CD4-positive, alpha-beta T cell treated with Interleukin-21 for 1 hour (primary cell): ENCODE measurements at regions not wholly inside any gene's neighbourhood (a gene's known extent, or its start where the extent isn't known, plus 50 kb on each side); places are given as distances from the start of the nearest gene placed in this dataset.

Source experiments
- DNase-seq: peaks from one replicate; pipeline ENCODE4 v3.0.0-alpha.2; 2020

DNA sequence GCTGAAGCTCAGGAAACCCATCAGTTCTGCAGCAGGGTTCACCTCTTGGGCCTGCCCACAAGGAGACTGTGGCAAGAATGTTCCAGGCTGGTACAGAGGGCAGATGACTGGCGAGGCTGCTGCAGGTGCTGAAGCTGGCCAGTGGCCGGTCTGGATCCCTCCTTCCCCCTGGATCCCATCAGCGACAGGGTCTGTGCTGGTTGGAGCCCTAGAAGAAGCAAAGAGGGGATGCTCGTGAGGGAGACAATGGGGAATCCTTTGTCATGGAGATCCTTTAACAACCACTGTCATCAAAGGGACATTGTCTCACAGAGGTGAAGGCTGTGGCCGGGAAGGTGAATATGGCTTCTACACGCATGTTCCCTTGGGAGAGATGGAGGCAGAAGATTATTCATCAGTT, 211.4 kb upstream of the TMEM132C start:
- DNase-seq = no peak

DNA sequence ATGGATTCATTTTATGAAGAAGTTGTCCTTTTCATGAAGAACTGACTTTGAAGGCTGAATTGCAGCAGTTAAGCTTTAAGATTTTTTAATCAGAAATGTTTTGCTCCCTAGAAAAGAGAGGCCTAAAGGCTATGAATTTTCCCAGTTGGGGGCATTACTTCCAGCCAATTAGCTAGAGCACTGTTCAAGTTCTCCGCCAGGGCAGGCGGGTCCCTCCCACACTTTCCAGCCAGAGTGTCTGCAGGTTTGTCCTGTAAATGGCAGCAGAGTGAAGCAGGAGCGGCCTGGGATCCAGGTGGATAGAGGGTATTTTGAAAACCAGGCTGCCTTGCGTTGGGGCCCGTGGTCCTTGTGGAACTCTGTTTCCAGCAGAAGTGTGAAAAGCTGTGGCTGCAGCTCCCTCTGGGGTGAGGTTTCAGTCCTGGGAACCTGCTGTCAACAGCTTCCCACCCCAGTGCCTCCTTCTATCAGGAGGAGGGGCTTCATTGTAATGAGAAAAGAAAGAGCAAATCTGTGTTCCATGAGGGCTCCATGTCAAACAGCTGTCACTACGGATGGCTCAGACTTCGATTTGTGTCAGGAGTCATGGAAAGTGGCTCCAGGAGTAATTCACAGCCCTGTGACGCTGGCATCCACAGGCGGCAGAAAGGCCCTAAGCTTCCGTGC, 210.7 kb upstream of the TMEM132C start:
- DNase-seq = no peak

DNA sequence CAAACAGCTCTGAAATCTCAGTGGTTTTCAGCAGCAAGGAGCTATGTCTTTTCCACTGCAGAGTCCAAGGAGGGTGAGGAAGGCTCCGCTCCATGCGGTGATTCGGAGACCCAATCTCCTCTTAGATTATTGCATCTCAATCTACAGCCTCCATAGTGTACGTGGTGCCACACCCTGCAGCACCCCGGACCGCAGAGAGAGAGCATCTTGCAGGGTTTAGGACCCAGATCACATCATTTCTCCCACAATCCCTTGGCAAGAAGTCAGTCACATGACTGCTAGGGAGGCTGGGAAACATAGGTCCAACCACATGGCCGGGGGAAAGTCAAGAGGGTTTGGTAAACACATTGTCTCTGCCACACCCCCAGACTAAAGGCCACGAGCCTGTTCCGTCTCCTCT, 209.4 kb upstream of the TMEM132C start:
- no peak for DNase-seq

DNA sequence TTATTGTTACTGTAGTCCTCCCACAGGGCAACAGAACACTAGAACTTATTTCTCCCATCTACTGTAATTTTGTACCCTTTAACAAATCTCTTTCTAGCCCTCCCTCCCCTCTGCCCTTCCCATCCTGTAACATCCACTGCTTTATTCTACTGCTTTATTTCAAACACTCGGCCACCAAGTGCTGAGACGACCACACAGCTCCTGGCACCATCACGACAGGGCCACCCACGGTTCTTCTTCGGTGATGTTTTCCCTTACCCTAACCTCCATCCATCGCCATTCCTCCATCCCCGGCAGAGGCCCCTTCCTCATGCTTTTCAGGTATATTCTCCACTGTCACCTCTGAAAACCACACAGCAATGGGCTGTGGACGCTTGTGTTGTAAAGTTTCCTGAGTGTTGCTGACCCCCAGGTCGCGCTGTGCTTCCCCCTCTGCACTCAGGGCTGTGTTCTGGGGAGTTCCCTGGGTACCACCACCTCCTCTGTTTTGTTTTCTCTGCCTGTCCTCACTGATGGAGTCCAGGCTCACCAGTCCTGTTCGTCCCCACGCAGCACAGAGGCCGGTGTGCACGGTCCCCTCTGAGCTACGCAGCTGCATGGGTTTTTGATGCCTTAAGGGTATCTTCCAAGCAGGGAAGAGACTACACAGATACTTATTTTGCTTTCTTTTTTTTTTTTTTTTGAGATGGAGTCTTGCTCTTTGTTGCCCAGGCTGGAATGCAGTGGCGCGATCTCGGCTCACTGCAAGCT, 207.2 kb upstream of the TMEM132C start:
- DNase-seq = no peak

DNA sequence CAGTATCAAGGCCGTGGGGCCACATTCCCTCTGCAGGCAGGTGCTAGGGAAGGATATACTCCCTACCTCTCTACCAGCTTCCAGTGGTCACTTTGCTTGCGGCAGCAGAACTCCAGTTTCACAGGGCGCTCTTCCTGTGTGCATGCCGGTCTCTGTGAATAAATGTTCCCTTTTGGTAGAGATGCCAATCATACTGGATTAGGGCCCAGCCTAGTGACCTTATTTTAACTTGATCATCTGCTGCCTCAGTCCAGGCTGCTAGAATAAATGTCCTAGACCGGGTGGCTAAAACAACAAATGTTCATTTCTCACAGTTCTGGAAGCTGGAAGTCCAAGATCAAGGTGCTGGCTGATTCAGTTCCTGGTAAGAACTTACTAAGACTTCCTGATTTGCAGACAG, 198.8 kb upstream of the TMEM132C start:
- DNase-seq = no peak

DNA sequence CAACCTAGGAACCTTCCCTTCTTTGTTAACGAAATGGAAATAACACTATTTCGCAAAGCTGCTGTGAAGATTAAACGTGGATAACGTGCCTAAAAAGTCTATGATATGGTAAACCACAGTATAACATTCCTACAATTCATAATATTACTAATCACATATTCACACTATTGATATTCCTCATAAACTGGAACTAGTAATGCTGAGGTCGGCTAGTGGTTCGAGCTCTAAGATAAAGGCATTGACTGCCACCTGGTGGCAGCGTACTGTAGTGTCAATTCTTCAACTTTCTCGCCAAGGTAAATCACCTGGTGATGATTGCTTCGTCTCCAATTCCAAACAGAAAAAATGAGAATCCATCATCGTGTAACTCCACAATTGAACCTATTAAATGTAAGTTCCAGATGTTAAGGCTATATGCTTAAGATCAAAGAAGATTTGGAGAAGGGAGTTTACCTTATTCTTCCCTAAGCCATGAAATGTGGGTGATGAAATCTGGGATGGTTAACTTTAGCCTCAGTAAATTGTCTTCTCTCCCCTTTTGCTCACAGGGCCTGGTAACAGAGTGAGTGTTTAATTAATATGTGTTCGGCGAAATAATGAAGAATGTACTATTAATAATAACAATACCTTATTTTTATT, 197.5 kb upstream of the TMEM132C start:
- no peak for DNase-seq

DNA sequence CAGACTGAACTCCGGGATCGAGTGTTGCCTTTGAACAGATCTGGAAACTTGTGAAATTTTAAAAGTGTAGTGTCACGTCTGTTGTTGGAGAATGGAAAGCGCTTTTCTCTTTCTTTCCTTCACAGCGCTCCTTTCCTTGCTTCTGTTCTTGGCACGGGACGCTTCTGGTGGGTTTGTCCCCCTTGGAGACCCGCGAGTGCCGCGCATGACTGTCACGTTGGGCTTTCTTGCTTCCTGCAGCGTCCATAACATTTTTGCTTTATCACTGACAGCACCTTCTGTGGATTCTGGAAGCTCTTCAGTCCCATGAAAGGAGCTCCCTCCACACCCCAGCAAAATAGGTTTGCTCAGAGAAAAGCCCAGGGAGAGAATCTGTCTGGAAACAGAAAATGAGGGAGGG, 193.0 kb upstream of the TMEM132C start:
- no peak for DNase-seq

DNA sequence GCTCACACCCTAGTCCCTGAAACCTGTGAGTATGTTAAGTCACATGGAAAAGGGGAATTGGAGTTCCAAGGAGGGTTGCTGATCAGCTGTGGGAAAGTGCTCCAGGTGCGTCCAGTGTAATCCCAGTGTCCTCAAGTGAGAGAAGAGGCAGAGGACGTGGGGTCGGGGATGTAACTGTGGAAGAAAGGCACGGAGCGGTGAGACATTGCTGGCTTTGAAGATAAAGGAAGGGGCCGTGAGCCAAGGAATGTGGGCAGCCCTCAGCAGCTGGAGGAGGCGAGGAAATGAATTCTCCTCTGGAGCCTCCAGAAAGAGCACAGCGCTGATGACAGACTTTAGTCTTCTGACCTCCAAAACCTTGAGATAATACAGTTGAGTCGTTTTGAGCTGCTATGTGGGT, 191.6 kb upstream of the TMEM132C start:
- no peak for DNase-seq

DNA sequence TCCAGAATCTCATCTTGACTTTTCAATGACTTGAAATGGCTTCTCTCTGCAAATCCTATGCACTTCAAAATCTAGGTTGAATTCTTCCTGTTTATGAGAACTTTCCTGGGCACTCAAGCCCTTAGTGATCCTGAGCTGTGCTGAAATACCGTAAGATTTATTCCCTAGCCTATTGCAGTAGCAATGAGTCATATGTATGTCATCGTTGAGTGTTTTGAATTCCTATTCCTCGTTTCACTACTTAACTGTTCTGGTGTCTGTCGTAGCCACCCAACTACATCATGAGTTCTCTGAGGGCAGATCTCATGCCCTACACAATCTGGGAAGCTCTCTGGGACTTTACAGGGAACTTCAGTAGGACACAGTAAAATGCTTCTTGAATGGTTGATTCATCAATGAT, 190.8 kb upstream of the TMEM132C start:
- no peak for DNase-seq

DNA sequence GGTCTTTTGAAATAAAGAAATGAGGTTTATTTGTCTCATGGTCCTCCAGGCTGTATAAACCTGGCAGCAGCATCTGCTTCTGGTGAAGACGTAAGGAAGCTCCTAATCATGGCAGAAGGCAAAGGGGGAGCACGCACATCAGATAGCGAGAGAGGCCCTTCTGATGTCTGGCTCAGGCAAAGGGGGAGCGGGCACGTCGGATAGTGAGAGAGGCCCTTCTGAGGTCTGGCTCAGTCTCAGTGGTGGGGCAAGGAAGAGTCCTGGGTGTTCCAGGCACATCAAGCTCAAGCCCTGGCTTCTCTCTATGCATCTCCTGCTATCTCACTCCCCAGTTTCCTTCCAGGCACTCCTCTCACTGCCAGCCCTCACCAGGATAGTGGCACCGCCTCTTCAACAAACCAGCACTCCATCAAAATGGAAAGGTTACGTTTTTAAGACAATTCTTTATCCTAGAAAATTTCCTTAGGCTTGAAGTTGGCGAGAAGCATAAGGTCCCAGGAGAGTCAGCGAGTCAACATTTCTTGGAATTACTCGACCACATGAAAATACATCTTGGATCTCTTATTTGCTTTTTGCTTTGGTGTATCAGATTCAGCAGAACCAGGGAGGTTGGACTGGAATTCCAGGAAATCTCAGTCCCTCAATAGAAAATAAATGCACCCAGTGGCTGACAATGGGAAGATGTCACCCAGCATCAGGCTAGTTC, 189.6 kb upstream of the TMEM132C start:
- no peak for DNase-seq

DNA sequence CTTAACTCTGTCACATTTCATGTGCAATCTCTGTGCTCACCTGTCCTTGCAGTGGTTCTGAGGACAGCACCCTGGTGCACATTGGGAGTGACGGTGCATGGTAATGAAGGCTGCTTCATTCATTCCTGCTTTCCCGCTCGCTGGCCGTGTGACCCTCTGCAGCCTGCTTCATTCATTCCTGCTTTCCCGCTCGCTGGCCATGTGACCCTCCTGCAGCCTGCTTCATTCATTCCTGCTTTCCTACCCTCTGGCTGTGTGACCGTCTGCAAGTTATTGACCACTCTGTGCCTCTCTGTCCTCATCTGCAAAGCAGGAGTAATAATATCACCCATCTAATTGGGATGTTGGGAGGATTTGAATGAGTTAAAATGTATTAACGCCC, 189.1 kb upstream of the TMEM132C start:
- DNase-seq = no peak

DNA sequence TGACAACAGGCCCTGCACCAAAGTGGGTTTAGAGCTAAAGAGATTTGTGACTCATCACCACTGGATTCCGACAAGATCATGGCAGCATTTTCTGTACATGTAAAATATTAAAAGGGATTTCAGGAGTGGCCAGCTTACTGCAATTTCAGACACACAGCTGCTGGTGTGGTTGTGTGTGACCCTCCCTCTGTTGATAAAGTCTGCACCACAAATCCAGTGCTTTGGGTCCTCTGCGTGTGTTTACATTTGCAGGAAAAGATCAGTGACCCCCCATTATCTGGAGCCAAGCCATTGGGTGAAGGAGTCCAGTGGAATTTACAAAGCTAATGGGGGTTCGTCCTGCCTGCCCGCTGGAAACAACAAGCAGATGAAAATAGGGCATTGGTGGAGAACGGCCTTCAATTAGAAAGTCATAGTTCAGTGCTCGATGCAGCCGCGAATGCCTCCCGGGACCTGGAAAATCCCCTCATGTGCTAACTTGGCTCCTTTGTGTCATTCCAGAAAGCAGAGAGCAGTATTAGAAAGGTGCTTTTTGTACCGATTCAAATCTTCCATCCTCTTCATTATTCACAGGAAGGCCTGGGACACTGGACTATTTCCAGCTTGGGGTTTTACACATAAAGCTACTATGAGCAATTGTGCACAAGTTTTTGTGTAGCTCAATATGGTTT, 188.5 kb upstream of the TMEM132C start:
- no peak for DNase-seq

DNA sequence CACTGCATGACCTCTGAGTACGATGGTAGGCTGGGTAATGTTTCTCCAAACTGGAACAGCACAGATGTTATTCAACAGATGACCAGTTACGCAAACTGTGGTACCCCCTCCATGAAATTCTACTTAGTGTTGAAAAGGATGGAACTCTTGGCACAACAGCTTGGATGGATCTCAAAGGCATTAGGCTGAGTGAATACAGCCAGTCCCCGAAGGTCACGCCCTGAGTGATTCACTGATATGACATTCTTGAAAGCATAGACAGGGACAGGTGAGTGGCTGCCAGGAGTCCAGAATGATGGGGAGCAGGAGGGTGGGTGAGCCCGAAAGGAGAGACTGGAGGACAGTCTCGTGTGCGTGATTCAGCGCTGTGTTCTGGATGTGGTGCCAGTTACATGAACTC, 187.5 kb upstream of the TMEM132C start:
- DNase-seq = no peak

DNA sequence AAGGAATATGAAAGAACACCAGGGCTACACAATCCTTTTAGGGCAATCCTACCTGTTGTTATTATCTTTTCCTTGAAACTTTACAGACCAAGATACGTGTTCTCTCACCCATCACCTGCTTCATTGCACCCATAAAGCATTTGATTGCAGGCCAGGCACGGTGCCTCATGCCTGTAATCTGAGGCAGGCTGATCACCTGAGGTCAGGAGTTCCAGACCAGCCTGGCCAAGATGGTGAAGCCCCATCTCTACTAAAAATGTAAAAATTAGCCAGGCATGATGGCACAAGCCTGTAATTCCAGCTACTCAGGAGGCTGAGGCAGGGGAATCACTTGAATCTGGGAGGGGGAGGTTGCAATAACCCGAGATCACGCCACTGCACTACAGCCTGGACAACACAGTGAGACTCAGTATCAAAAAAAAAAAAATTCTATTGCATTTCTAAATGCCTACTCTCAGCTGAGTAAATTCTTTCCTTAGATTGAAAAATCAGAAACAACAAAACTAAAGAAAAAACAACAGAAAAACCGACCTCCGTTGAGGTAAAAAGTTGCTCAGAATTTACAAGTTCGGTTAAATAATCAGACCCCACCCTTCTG, 183.7 kb upstream of the TMEM132C start:
- no peak for DNase-seq

DNA sequence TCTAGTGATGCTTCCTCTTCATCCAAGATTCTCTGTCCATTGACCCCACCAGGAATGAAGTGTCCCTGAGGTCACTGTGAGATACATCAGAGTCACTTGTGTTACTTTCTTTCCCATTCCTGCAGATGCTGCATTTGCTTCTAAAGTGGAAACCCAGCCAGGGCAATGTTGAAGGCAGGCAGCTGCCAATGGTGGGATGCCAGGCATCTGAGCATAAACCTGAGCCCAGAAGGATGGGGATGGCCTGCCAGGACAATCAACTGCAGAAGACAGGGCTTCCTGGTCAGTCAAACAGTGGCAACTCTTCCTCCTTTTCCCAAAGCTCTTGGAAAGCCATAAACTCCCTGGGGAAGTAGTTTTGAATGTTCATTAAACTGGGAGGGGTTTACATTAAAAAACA, 178.0 kb upstream of the TMEM132C start:
- DNase-seq = no peak

DNA sequence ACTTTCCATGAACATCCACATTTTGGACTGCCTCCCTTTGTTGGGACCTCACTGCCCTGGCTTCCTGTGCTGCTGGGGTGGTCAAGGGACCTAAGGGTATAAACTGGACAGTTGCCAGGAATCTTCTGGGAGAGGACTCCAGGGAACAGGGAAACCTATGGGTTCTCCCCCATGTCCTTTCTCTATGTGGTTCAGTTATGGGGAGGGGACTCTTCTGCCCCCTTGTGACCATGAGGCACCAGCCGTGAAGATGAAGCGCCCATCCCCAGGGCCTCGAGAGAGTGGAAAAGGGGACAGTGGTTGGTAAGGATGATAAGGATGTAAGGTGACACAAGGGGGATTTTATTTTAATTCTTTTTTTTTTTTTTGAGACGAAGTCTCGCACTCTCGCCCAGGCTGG, 177.0 kb upstream of the TMEM132C start:
- no peak for DNase-seq

DNA sequence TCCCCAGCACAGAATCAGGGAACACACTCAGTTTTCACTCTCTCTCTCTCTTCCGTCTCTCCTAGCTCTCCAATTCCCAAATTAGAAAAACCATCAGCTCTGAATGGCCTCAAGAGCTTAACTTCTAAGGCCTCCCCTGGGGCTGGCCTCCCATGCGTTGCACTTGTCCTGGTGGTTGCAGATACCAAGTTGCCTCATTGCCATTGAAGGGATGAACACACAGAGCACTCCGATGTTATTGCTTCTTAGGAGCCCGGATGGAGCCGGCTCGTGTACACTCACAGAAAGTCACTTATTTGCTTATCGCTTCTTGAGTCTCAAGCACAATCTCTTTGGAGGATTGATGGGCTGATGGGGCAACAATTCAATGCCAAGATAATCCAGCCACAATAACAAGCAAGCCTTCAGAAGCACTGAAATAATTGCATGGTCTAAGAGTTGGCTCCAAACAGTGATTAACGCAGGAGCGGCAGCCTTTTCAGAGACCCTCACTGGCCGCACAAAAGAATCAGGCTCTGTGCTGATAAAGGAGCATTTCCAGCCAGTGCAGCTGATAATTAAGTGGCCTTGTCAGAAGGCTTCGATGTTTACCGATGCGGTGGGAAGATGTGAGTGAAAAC, 175.8 kb upstream of the TMEM132C start:
- no peak for DNase-seq

DNA sequence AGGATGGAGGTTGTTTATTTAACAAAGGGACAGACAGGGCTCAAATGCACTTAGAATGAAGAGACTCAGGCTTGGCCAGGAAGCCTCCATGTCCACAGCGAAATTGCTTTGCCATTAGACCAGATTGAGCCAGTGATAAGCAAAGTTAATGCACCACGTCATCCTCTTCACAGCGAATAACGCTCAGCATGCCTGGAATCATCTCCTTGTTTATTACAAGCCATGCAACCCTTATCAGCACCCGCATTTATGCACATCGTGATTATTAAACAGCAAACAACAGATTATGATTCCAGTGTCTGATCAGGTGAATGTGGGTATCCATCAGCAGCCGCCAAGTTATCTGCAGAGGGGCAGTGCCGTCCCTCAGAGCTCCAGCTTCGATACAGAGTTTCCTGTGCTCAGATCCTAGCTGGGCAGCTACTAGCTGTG, 175.0 kb upstream of the TMEM132C start:
- no peak for DNase-seq

DNA sequence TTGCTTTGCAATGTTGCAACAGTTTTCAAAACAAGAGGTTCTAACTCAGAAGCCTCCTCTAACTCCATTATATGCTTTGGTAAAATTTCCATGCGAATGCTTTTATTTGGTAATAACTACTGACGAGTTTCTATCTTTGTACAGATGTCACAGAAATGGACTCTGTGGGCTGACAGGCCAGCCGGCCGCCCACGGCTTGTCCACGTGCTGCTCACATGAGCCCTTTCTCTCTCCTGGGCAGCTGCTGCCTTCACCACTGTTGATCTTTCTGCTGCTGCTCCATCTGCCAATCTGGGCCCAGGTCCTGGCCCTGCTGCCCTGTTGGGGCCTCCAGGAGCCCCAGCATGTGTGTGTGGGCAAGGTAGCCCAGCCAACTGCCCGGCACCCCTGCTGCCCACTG, 168.2 kb upstream of the TMEM132C start:
- no peak for DNase-seq

DNA sequence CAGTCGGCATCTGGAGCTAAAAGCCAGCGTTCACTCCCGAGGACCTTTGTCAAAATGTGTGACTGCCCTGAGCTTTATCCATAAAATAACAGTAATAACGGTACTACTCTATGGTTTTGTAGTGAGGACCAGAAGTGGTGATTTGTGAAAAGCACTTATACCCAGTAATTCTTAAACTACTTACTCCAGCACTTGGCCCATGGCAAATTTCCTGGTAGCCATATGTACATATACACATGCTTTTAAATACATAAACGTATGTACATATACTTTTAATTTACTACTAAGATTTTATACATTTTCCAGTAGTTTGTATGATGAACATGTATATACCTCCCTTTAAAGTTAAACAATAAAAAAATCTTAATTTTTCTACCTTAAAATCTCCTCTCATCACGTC, 163.8 kb upstream of the TMEM132C start:
- no peak for DNase-seq

DNA sequence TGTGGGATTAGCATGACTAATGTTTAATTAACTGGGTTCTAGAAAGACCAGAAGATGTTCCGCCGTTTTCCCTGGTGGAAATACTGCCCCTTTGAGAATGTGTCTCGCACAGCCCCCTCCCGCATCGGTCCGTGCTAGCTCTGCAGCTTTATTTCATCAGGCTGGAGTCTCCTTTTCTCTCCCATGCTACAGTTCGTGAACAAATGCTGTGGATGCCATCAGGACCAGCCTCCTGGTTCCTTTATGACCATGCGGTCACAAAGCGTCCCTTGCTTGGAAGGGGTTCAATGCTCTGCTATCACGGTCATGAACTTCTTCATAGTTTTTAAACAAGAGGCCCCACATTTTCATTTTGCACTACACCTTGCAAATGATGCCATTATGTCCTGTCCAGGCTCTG, 157.7 kb upstream of the TMEM132C start:
- DNase-seq = no peak

DNA sequence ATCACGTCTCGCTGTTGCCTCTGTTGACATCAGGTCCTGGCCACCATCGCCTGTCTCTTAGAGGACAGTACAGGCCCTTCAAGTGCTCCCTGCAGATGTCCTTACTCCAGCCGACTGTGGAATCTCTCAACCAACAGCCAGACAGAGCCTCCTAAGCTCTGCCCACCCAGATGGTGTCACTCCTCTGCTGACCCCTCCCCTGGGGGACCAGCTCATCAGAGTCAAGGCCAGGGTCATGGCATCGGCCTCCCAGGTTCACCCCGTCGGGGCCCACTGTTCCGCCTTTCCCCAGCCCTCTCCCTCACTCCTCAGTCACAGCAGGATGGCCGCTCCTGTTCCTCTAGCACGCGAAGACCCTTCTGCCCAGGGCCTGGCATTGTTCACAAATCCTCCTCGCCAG, 157.3 kb upstream of the TMEM132C start:
- no peak for DNase-seq
